Keratinocyte (primary cell): ENCODE measurements at regions not wholly inside any gene's neighbourhood (a gene's known extent, or its start where the extent isn't known, plus 50 kb on each side); places are given as distances from the start of the nearest gene placed in this dataset.

ENCODE experiments used
- DNase-seq: peaks from one replicate; pipeline ENCODE4 v3.0.0-alpha.2; 2011; ENCODE audit warnings: low read depth, missing footprints, low spot score
- FAIRE-seq: peaks from 2 replicates; lab custom pipeline; 2011; peaks lifted over from hg19 to GRCh38; lab: Jason Lieb, UNC
- H2AFZ ChIP-seq: 2 replicates; pipeline ENCODE4 v1.6.0; 2012; ENCODE audit warnings: low read length, control low read depth, inconsistent platforms; ENCODE audit not compliant: control insufficient read depth
- H3K27ac ChIP-seq: 2 replicates; pipeline ENCODE4 v1.5.1; 2011; ENCODE audit warnings: low read length; ENCODE audit not compliant: control insufficient read depth, insufficient read depth
- H3K27me3 ChIP-seq: 3 replicates; pipeline ENCODE4 v1.6.0; 2011; ENCODE audit warnings: low read length; ENCODE audit not compliant: control insufficient read depth, insufficient read depth; ENCODE audit errors: extremely low read depth
- H3K36me3 ChIP-seq, 2 experiments: 2 replicates in 1 of 2; 3 replicates in 1 of 2; pipeline ENCODE4 v1.5.1; 2011; ENCODE audit warnings: low read length in 2 of 2, mild to moderate bottlenecking in 1 of 2; ENCODE audit not compliant: control insufficient read depth in 2 of 2, insufficient read depth in 2 of 2; ENCODE audit errors: extremely low read depth in 1 of 2
- H3K4me1 ChIP-seq: 3 replicates; pipeline ENCODE4 v1.5.1; 2011; ENCODE audit warnings: low read length; ENCODE audit not compliant: control insufficient read depth, insufficient read depth; ENCODE audit errors: extremely low read depth
- H3K4me2 ChIP-seq: 3 replicates; pipeline ENCODE4 v1.6.0; 2011; ENCODE audit warnings: low read depth, low read length; ENCODE audit not compliant: control insufficient read depth, insufficient read depth; ENCODE audit errors: extremely low read depth
- H3K4me3 ChIP-seq, 3 experiments: fragments of 200-600 bp in 1 of 3; sonication (generic) in 1 of 3; 2 replicates in 2 of 3; 3 replicates in 1 of 3; pipeline ENCODE4 v1.5.1; 2011 to 2016; ENCODE audit warnings: low read length in 3 of 3, mild to moderate bottlenecking in 3 of 3, control low read depth in 2 of 3, inconsistent platforms in 1 of 3, low read depth in 1 of 3, mixed read lengths in 1 of 3, mixed run types in 1 of 3, moderate library complexity in 1 of 3; ENCODE audit not compliant: control insufficient read depth in 2 of 3, insufficient read depth in 2 of 3; ENCODE audit errors: extremely low read depth in 1 of 3
- H3K79me2 ChIP-seq: 2 replicates; pipeline ENCODE4 v1.6.0; 2012; ENCODE audit warnings: low read length; ENCODE audit not compliant: control insufficient read depth, insufficient read depth
- H3K9ac ChIP-seq: 3 replicates; pipeline ENCODE4 v1.6.0; 2011; ENCODE audit warnings: low read length; ENCODE audit not compliant: control insufficient read depth, insufficient read depth; ENCODE audit errors: extremely low read depth
- H3K9me1 ChIP-seq: 3 replicates; pipeline ENCODE4 v1.6.0; 2011; ENCODE audit warnings: low read length; ENCODE audit not compliant: control insufficient read depth, insufficient read depth; ENCODE audit errors: extremely low read depth
- H3K9me3 ChIP-seq: 2 replicates; pipeline ENCODE4 v1.5.1; 2012; ENCODE audit warnings: low read depth, low read length; ENCODE audit not compliant: control insufficient read depth
- H4K20me1 ChIP-seq: 3 replicates; pipeline ENCODE4 v1.6.0; 2011; ENCODE audit warnings: low read length; ENCODE audit not compliant: control insufficient read depth, insufficient read depth; ENCODE audit errors: extremely low read depth
- CTCF ChIP-seq, 3 experiments: IDR thresholded peaks in 1 of 3; conservative IDR thresholded peaks in 1 of 3; optimal IDR thresholded peaks in 1 of 3; 2 replicates in 2 of 3; 3 replicates in 1 of 3; pipeline versions ENCODE3 to v1.5.1; 2011; ENCODE audit warnings: low read length in 3 of 3, mild to moderate bottlenecking in 3 of 3, moderate library complexity in 2 of 3, control low read depth in 1 of 3, inconsistent platforms in 1 of 3; ENCODE audit not compliant: insufficient read depth in 2 of 3; ENCODE audit errors: extremely low read depth in 1 of 3
- EZH2 ChIP-seq: IDR thresholded peaks from one replicate; pipeline ENCODE4 v1.6.1; 2012; ENCODE audit warnings: inconsistent platforms, mild to moderate bottlenecking, low read length, moderate library complexity
- dilution Hi-C: fragments of 300-500 bp; cut with MboI; formaldehyde crosslinking; loops from one replicate; pipeline ENCODE4 v1.7.0; 2020; ENCODE audit warnings: low sequenced_read_pairs; ENCODE audit not compliant: extremely low pct_ligation_motif_present

GRCh38 chr5:121027636-121028035 is 563.5 kb downstream of the PRR16 start:
- Histone ChIP-seq H3K27me3 (no peaks in the 10 kb centered on the region), H4K20me1 (no peaks in the 10 kb centered on the region), H3K4me2 (no peak overlapping the region), H3K9ac (no peak overlapping the region), H3K27ac (no peak overlapping the region), H3K4me3 (no peak overlapping the region), H2AFZ (no peak overlapping the region), H3K4me1 (no peaks in the 10 kb centered on the region), H3K79me2 (no peaks in the 10 kb centered on the region), H3K9me3 (no peaks in the 10 kb centered on the region), H3K36me3 (no peaks in the 10 kb centered on the region), H3K9me1 (no peaks in the 10 kb centered on the region)
- FAIRE-seq, result no peak
- dilution Hi-C loops, result no loop called here
- TF ChIP-seq CTCF (optimal IDR thresholded peaks at IDR 0.05 in 1 of 3, IDR thresholded peaks at IDR 0.05 in 1 of 3, conservative IDR thresholded peaks at IDR 0.05 in 1 of 3; ENCODE audit: extremely low read depth in 1 of 3, insufficient read depth in 2 of 3, low read length in 3 of 3) (no peak), EZH2 (no peak)
- DNase-seq, result no peak

GRCh38 chr5:121029536-121030245 is 565.6 kb downstream of the PRR16 start:
- dilution Hi-C loops, result no loop called here
- Histone ChIP-seq H3K79me2 (no peaks in the 10 kb centered on the region), H3K27me3 (no peaks in the 10 kb centered on the region), H3K4me3 (no peak overlapping the region), H3K9ac (no peak overlapping the region), H3K27ac (no peak overlapping the region), H3K4me1 (no peaks in the 10 kb centered on the region), H4K20me1 (no peaks in the 10 kb centered on the region), H2AFZ (no peak overlapping the region), H3K9me3 (no peaks in the 10 kb centered on the region), H3K9me1 (no peaks in the 10 kb centered on the region), H3K36me3 (no peaks in the 10 kb centered on the region), H3K4me2 (no peak overlapping the region)
- DNase-seq, result no peak
- FAIRE-seq, result no peak
- no peak for TF ChIP-seq EZH2
- TF ChIP-seq CTCF (optimal IDR thresholded peaks at IDR 0.05 in 1 of 3, IDR thresholded peaks at IDR 0.05 in 1 of 3, conservative IDR thresholded peaks at IDR 0.05 in 1 of 3; ENCODE audit: extremely low read depth in 1 of 3, insufficient read depth in 2 of 3, low read length in 3 of 3), result no peak
